ENCODE measurements at regions not wholly inside any gene's neighbourhood (a gene's known extent, or its start where the extent isn't known, plus 50 kb on each side); places are given as distances from the start of the nearest gene placed in this dataset.
"Not testable (repeated sequence)": the region's sequence is repeated elsewhere in the genome, so short reads cannot be mapped to it uniquely, and the experiment has no call there.

DNA sequence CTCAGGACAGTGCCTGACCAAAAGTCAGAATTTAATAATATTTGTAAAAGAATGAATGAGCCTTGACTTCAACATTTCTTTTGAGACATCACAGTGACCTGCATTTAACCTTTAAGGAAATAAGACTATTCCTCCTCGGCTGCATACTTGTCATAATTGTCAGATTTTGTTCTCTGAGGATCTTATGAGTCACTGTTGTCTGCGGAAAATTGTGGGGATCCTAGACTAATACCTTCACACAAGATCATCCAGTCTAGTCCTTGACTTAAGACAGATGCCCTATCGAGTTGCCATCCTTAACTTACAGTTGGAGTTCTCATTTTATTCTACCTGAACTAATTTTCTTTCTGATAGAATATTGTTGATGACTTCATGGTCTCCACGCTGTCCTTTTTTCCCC, 198.4 kb downstream of the DLEU7 start:
- DNase-seq (ENCODE audit: low read depth): no peak

GRCh38 chr13:50646070-50646469, 197.4 kb downstream of the DLEU7 start:
- no peak for DNase-seq (ENCODE audit: low read depth)

DNA sequence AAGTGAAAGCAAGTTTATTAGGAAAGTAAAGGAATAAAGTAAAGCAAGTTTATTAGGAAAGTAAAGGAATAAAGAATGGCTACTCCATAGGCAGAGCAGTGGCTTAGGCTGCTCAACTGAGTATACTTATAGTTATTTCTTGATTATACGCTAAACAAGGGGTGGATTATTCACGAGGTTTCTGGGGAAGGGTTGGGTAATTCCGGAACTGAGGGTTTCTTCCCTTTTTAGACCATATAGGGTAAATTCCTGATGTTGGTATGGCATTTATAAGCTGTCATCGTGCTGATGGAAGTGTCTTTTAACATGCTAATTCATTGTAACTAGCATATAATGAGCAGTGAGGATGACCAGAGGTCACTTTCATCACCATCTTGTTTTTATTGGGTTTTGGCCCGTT, 194.3 kb downstream of the DLEU7 start:
- no peak for DNase-seq (ENCODE audit: low read depth)

- DNase-seq (ENCODE audit: low read depth): no peak
These were observed 192.6 kb downstream of the DLEU7 start for GRCh38 chr13:50650592-50651504.

DNA sequence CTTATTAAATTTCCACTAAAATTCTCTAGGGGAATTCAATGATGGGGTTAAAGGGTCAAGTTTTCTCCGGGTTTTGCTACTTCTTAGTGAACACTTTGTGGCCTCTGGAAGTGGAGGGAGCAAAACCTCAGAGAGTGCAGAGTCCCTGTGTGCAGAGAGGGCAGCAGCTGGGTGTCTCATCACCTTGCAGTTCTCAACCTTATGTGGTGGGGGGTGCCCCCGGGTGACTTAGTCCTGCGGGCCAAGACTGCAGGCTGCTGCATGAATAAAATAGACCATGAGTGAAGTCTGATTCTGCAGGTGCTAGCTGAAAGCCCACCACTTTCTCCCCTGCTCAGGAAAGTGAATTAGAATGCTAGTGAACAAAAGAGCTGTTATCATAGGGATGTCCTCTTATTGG, 191.6 kb downstream of the DLEU7 start:
- no peak for DNase-seq (ENCODE audit: low read depth)

- no peak for DNase-seq (ENCODE audit: low read depth)
These were observed 189.2 kb downstream of the DLEU7 start for GRCh38 chr13:50654331-50654730.

DNA sequence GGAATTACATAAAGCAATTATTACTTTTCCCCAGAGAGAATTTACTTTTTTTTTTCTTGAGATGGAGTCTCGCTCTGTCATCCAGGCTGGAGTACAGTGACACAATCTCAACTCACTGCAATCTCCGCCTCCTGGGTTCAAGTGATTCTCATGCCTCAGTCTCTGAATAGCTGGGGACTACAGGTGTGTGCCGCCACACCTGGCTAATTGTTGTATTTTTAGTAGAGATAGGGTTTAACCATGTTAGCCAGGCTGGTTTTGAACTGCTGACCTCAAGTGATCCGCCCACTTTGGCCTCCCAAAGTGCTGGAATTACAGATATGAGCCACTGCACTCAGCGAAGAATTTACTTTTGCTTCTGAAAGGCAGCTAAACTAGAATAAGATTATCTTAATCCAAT, 181.6 kb downstream of the DLEU7 start:
- DNase-seq (ENCODE audit: low read depth): not testable (repeated sequence)

DNA sequence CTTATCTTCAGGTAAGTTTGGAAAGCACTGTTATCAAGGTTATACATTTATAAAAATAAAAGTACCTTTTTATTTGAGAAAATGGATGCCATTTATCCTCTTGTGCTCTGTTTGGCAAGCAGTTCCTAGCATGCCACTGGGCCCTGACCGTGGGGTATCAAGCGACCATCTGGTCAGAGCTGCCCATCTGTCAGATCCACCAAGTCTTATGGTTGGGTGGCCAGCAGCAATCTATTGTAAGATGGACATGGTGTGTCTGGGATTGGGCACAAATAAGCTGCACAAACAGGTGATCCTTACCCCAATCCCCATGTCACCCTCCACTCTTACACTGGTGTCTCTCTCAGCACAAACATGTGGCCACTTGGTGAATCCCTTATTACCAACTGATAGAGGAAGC, 178.5 kb downstream of the DLEU7 start:
- no peak for DNase-seq (ENCODE audit: low read depth)

GRCh38 chr13:50668049-50668448, 175.4 kb downstream of the DLEU7 start:
- DNase-seq (ENCODE audit: low read depth): no peak

- no peak for DNase-seq (ENCODE audit: low read depth)
These were observed 174.7 kb downstream of the DLEU7 start for GRCh38 chr13:50668691-50669271.

- no peak for DNase-seq (ENCODE audit: low read depth)
These were observed 173.2 kb downstream of the DLEU7 start for GRCh38 chr13:50670272-50670671.

DNA sequence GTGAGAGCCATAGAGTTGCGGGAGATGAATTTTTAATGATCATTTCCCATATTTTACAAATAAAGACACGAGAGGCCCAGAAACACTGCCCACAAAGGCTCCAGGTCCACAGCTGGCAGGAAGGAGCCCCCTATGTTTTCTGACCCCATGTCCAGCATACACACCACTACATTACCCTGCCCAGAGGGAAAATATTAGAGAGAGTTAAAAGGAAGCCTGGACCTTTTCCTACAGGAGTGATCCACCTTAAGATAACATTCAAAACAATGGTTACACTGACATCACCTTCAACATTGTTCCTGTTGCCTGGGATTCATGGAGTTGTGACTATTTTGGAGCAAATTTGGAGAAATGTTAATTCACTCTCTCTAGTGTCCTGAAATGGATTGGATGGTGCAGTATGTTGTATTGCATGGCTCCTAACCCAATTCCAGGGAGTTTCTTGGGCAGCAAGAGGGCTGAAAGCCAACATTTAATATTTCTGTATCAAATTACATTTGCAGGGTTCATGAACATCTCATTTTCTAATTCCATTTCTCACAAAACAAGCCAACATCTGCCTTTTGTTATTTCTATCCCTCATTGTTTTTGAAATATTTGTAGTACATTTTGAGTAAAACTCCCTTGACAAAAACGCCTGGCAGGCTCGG, 172.5 kb downstream of the DLEU7 start:
- DNase-seq (ENCODE audit: low read depth): no peak

DNA sequence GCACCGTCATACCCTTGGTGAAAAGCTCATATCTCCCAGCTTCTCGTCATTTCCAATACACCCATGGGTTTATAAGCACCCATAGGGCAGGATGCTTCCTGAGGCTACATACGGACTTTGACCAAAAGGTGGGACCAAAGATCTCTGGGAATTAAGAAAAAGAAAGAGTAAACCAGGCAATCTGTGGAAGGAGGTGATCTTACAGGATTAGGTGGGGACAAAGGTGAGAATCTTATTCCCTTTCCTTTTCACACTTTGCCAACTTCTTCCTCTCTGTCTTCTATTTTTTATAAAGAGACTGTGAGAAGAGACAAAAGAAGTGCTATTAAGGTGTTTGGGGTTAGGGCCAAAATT, 172.0 kb downstream of the DLEU7 start:
- no peak for DNase-seq (ENCODE audit: low read depth)

DNA sequence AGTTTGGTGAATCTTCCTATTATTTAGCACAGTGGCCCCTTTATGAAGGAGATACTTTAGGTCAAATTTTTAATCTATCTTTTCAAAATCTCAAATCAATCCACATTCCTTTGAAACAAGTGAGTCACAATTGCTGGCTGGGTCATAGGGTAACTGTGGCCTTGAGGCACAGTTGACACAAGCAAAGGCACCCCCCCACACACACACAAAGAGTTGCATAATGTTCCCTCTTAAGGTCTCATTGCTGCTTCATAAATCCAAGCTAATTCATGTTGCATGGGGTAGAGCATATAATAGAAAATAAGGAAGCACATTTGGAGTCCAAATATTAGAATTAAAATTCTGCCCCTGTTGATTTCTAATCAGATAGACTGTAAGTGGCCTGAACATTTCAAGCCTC, 171.5 kb downstream of the DLEU7 start:
- no peak for DNase-seq (ENCODE audit: low read depth)

DNA sequence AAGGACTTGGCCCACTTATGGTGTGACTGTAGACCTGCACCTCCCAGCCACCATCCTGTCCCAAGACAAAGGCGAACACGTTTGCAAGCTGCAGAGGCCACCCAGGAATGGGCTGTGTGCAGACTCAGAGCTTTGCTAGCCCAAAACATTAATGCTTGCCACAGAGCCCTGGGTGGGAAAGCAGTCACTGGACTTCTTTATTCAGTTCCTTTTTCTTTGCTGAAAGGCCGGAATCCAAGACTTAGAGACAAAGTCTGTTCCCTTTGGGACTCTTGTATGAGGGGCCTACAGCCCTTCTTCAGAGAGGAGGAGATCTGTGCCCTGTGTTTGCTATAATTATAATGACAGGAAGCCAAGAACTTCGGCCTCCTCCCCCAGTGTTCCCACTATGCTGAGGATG, 167.8 kb downstream of the DLEU7 start:
- DNase-seq (ENCODE audit: low read depth): no peak

- DNase-seq (ENCODE audit: low read depth): no peak
These were observed 166.9 kb downstream of the DLEU7 start for GRCh38 chr13:50676602-50677001.

DNA sequence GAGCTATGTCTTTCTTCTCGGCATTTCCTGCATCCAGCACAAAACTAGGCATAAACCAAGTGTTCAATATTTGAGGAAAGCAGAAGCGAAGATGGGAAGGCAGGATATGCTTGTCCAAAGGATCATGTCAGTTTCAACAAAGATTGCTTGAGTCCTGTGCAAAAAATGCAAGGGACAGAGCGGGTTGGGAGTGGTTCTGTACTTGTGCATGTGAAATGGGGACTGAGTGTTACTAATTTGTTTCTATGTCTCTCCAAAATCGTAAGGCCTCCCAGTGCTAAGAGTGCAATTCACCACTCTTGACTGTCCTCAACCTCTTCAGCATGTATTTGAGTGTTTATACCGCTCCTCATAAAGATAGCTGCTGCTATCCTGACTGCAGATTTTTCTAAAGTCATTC, 166.2 kb downstream of the DLEU7 start:
- DNase-seq (ENCODE audit: low read depth): no peak

- DNase-seq (ENCODE audit: low read depth): no peak
These were observed 165.6 kb downstream of the DLEU7 start for GRCh38 chr13:50677687-50678463.

DNA sequence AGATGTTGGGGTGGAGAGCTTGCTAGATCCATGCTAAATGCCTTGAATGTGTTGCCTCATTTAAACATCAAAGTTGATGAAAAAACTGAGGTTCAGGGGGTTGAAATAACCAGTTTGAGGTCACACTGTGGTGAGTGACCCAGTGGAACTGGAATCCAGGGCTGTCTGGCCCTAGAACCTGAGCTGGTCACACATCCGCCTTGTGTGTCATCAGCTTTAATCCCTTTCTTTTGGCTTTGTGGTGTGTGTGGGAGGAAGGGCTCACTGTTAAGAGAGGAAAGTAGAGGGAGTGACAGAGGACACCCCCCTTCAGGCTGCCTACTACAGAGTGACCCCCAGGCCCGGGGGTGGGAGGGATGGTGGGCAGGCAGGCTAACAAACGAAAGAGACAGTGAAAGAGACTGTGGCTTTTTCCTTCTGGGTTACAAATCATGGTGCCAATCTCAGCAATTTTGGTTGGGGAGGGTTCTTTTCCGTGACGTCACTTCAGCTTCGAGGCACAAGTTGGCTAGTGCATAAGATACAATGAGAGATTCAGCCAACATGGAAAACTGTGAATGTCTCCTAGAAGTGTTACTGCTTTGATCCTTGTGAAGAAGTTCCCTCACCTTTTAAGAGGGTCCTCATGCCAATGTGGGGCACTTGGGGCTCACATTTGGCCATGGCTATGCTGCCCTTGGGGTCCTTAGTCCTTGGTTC, 164.9 kb downstream of the DLEU7 start:
- no peak for DNase-seq (ENCODE audit: low read depth)

DNA sequence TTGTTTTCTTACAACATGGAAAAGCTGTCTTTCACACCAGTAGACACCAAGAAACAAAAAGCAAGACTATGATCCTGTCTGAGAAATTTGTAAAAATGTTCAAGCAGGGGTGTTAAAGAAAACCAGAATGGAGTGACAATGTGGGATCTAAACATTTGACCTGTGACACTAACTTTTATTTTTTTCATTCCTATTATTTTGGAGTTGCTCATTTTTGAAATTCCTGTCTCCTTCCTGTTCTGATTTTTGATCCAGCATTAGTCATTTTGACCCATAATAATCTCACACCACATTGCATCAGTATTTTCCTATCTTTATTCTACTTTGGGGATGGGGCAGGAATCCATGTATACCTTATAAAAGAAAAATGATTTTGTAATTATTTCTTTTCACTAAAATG, 164.2 kb downstream of the DLEU7 start:
- DNase-seq (ENCODE audit: low read depth): no peak

DNA sequence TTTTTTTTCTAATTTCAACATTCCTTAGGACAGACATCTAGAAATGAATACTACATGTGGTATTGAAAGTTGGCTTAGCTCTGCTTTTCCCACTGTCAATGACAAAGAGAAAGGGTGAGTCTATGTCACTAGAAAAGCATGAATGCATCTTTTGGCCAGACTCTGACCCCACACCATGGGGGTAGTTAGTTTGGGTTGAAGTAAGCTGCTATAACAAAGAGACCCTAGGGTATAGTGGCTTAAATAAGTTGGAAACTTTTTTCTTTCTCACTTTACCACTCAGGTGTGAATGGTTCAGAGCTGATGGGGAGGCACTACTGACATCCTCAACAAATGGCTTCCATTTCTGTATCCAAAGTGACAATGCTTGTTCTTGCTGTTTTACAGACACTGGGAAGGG, 161.5 kb downstream of the DLEU7 start:
- no peak for DNase-seq (ENCODE audit: low read depth)

- no peak for DNase-seq (ENCODE audit: low read depth)
These were observed 160.5 kb downstream of the DLEU7 start for GRCh38 chr13:50682966-50683365.

Data from T-helper 22 cell (primary cell).